ENCODE measurements at regions not wholly inside any gene's neighbourhood (a gene's known extent, or its start where the extent isn't known, plus 50 kb on each side); places are given as distances from the start of the nearest gene placed in this dataset.
"Not testable (repeated sequence)": the region's sequence is repeated elsewhere in the genome, so short reads cannot be mapped to it uniquely, and the experiment has no call there.

DNA sequence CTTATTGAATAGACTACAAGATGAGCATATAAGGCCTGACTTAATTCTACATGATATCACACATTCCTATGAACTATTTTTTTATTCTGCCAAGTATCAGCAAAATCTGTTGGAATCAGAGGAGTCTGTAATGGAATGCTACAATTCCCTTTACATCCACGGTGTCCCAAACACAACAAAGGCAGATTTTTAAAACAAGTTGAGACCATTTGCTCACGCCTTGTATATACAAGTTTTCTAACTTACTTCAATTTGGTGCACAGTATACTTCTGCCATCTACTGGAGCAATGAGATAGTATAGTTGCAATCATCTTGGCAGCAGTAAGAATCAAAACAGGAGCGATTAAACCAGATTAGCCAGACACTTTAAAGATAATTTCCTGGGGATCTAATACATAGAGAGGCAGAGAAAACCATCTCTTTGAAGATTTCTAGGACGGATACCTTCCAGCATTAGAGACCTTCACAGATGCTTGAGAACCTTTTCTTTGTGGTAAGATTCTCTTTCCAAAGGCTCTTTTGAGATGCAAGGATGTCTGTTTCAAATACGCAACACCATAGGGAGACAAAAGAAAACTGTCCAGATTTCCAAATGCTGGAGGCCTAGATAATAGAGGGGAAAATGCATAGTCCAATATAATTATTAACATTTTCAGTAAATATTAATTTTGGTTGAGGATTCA is 302.0 kb upstream of the MIR17HG start:
- DNase-seq: peak; percentile 33

DNA sequence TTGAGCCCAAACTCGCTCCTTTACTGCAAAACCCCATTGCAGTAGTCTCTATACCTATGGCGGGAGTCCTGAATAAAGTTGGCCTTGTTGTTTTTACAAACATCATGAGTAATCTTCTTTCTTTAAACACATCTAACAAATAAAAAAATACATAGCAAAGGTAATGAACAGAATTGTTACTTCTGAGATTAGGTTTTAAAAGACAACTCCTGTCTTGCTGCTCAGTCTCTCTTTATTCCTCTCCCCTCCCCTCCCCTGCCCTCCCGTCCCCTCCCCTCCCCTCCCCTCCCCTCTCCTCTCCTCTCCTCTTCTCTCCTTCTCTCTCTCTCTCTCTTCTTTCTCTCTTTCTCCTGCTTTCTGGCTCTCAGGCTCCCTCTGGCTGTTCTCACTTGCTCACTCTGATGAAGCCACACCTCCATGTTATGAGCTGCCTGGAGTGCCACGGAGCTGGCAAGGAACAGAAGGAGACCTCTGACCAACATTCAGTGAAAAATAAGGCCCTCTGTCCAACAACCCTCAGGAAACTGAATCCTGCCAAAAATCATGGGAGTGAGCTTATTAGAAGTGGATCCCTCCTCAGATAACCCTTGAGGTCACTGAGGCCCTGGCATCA is 300.7 kb upstream of the MIR17HG start:
- no peak for DNase-seq

DNA sequence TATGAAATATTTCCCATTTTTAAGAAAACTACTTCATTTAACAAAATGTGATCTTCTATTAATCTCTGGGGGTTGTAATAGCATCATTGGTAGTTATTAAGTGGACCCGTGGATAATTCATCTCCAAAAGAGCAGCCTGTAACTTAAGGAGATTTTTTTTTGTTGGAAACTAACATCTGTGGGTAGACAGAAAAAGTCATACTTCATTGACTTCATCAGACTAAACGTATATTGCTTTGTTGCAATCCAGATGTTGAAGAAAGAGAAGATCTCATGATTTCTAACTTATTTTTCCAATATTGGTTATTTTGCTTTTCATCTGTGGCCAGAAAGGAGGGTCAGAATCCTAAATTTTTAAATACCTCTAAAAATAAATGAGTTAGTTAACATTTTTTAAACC is 296.5 kb upstream of the MIR17HG start:
- DNase-seq: no peak

DNA sequence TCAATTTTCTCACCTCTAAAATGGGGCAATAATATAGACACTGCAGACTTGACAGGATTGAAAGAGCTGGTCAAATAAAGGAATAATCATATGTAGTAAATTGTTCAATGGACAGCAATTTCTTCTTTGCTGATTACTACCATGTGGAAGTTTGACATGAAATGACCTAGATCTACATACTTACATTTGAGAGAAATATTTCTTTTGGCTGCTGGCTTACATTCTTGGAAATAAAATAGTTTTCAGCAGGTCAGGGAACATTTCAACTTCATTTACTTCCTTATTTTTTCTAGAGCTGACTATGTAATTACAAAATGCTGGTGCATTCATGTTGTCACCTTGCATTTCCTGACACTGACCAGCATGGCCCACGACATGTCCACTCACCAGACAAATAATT is 294.6 kb upstream of the MIR17HG start:
- no peak for DNase-seq

DNA sequence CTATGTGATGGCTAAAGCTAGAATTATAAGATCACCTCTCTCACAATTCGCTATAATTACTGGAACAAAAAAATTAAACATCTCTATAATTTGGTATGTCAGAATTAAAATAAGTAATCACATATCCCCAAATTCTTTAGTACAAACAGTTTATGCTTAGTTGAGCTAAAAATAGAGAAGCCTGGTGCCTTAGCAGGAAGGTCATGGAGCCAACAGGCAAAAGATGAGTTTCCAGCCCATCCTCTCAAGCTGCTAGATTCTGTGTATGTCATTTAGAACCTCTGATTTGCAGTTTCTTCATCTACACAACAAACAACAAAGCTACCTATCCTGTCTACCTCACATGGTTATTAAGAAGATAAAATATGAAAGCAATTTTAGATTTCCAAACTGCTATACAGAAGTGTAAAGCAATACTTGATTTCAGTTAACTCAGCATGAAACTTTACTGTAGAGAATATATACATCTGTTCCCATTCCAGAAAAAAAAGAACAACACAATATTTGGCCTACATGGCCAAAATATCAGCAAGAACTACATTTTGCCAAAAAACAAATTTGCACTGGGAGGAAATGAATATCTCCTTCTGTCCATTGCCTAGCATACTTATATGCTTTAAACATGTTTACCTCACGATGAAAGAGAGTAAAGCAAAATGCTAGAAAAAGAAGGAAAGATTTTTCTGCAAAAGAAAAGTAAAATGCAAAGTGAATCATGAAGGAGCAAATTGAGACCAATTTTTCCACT is 294.0 kb upstream of the MIR17HG start:
- no peak for DNase-seq

DNA sequence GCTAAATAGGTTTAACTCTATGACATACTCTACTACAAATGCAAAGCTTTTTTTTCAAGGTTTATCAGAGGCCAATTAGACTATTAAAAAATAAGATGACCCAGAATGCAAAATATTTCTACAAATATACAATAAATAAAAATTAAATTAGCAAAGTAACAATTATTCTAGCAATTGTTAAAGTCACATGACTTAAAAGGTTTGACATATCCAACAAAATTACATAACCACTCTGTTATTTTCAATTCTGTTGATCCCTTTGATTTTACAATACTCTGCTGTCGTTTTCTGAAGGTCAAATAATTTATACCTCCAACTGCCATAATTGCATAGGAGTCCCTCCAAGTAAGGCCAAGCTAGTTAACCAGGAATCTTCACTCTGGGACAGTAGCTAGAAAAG is 292.6 kb upstream of the MIR17HG start:
- no peak for DNase-seq

DNA sequence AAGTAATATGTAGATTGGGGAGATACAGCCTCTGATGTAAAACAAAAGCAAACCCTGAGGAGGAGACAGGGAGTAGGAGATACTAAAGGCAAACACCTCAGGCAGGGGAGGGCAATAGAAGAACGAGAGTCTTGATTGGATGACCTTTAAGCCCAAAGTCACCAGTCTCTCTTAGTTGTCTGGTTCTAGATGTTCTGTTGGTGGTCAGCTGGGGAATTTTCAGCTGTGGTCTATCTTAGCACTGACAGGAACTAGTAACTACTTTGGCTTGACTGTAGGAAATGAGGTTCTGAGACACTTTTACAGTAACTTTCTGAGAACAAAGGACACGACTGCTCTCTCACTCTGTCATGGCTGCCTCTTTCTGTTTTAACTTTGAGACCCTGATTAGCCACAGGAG is 290.7 kb upstream of the MIR17HG start:
- DNase-seq: no peak

DNA sequence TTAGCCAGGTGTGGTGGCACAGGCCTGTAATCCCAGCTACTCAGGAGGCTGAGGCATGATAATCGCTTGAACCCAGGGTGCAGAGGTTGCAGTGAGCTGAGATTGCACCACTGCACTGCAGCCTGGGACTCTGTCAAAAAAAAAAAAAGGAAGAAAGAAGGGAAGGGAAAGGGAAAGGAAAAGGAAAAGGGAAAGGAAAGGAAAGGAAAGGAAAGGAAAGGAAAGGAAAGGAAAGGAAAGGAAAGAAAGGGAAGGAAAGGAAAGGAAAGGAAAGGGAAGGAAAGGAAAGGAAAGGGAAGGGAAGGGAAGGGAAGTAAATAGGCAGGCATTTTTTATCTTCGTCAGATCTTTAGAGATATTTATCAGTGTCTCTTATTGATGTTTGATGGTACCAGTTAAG is 290.0 kb upstream of the MIR17HG start:
- DNase-seq: not testable (repeated sequence)

DNA sequence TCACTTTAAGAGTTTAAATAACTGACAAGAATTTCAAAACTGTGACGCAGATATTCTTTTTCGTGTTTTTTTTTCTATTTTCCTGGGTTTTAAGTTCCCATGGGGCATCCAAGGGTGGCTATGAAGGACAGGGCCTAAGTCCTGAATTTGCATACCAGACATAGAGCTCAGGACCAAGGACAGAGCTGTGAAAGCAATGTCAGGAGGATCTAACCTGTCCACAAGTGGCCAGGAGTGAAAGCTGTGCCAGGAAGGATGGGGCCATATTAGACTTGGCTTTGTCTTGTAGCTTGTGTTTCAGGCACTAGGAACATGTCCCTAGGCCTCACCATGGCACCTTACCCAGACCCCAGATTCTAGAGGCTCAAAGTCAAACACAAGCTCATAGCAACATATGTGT is 289.4 kb upstream of the MIR17HG start:
- DNase-seq: peak; percentile 24

DNA sequence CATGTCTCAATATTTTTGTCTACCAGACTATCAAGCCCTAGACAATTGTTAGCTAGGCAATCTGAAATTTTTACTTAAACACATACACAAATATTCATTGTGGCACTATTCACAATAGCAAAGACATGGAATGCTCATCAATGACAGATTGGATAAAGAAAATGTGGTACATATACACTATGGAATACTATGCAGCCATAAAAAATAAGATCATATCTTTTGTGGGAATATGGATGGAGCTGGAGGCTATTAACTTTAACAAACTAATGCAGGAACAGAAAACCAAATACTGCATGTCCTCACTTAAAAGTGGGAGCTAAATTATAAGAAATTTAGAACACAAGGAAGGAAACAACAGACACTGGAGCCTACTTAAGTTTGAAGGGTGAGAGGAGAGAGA is 288.6 kb upstream of the MIR17HG start:
- DNase-seq: no peak

DNA sequence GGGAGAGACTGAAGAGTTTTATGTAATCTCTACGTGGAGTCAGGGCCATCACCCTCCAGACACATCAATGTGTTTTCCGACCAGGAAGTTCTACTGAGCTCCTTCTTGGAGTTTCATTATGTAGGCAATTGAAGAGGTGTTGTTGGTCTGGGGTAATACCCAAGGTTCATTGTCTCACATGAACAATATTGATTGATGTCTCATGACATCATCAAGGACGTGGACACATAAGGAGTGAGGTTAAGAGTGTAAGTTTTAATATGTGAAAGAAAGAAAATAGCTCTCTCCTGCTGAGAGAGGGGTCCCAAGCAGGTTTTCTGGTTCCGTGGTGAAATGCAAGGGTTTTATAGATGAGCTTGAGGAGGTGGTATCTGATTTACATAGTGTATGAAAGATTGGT is 280.7 kb upstream of the MIR17HG start:
- DNase-seq: no peak

DNA sequence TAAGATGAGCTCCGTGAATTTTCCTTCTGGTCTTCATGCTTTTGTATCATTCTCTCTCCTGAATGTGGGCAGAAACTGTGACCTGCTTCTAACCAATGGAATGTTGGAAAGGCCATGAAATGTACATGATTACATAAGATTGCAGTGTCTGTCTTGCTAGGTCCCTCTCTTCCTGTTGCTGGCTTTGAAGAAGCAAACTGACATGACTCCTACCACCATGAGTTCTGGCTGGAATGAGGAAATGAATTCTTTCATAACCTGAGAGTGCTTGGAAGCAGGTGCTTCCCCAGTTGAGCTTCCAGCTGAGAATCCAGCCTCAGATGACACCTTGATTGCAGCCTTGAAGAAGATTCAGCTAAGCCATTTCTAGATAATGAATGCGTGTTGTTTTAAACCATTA is 275.0 kb upstream of the MIR17HG start:
- no peak for DNase-seq

DNA sequence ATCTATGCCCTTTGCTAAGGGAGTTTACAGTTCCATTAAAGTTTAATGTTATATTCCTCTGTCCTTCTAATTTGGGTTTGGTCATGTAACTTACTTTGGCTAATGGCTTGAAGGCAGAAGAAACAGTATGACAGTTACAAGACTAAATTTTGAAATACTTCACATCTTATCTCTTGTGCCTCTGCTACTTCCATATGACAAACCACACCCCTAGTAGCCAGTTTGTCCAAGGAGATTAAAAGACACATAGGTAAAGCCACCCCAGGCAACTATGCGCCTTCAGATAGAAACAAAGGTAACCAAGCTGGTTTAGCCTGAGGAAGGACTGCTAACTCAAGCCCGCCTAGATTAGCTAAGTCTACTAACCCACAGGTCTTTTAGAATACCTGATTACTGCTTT is 273.4 kb upstream of the MIR17HG start:
- DNase-seq: peak; percentile 63

DNA sequence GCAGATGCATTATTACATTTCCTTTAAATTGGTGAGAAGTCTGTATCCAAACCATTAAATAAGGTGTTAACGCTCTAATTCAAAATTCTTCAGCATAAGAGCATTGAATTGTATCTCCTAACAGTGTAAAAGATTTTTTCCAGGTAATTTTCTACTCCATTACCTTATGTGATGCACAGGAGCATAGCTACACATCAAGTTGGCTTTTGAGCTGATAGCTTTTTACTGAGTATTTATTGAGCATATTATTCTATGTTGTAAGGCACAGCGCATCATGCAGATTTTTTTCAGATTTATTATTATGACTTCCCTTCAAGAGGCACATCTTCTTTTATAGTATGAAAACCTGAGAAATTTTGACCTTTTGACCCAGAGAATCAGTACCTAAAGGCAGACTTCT is 270.7 kb upstream of the MIR17HG start:
- no peak for DNase-seq

DNA sequence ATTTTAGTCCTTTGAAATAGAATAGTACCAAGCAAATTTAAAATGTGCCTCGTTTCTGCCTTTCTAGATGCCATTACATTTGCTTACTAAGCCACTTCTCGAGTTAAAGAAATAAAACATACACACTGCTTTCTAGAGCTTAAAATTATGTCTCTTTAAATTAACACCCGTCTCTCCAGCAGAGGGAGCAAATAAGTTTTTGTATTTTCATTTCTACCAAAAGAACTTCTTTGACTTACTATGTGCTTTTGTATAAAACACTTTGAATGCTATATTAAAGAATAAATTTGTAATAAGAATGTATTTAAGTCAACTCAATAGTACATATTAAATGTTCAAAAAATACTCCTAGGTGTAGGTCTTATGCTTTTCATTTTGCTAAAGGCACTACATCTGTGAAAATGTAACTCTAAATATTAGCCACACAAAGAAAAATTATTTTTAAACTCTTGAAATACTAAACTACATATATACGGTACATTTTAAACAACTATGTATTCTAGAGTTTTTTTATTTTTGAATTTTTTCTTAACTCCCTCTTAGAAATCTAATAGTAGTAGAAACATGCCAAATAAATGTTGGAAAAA is 269.3 kb upstream of the MIR17HG start:
- DNase-seq: peak; percentile 53

DNA sequence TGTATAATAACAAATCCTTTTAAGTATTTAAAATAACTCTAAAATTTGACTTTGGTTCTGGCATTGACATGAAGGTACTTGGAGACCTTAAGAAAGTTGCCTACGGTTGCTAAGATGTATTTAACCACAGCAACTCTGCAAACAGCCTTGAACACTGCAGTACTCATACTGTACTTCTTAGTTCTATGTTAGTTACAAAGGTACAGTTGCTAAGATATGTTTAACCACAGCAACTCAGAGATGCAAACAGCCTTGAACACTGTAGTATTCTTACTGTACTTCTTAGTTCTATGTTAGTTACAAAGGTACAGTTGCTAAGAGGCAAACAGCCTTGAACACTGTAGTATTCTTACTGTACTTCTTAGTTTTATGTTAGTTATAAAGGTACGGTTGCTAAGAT is 268.3 kb upstream of the MIR17HG start:
- DNase-seq: no peak

DNA sequence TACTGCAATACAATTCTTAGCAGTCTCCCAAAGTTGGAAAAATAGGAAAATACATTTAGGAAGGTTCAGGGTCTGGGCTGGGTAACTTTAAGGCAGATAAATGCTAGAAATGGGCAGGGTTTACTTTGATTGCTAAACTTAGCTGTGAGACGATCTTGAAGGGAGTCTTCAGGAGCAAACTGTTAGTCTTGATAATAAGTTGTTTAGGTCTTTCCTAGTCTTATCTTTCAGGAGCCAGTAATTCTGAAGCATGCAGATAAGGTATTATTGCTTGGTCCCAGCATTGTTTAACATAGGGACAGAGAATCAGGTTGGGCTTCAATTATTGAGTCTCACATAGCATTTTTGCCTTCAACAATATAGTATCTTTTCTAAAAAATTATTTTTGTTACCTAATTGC is 262.4 kb upstream of the MIR17HG start:
- peak; percentile 98 for DNase-seq

DNA sequence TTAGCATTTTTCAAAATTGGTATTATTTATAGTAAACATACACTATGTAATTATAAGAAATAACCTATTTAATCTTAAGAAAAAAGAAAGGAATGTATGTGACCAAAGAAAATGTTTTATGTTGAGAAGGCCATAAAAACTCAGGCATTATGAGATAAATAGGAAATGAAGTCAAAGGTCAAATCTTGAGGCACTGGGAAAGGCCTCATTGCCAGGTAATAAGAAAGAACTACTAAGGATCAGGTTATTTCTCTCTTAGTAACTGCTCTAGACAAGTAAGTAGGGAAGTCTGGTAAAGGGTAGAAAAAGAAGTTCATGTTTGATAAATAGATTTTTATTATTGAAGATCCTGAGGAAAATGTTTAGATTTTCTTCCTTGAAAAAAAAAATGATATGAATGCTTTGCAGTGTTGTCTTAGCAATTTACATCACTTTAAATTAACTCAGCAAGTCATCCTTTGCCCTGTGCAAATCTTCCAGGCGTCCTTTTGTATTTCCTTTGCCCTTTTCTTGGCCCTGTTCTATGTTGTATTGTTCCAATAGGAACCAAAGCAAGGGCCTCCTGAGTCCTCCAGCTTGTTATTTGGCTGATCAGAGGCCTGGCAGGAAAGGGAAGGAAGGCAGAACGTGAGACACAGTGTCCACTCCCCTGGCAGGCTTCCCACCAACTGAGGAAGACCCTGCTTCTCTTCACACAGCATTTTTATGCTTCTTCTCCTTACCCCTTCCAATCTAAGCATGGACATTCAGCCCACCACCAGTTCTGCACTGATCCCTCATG is 260.4 kb upstream of the MIR17HG start:
- no peak for DNase-seq

DNA sequence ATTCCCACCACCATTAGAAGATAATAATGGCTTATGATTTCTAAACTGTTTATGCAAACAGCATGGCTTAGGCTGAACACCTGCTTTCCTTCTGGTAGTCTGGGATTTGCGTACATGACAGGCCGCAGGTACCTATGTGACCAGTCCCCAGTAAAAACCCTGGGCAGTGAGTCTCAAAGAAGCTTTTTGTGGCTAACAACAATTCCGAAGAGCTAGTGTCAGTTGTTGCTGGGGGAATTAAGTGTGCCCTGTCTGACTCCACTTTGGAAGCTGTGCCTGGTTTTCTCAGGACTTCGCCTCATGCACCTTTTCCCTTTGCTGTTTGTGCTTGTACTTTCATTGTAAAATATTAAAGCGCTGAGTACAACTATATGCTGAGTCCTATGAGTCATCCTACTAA is 250.2 kb upstream of the MIR17HG start:
- no peak for DNase-seq

DNA sequence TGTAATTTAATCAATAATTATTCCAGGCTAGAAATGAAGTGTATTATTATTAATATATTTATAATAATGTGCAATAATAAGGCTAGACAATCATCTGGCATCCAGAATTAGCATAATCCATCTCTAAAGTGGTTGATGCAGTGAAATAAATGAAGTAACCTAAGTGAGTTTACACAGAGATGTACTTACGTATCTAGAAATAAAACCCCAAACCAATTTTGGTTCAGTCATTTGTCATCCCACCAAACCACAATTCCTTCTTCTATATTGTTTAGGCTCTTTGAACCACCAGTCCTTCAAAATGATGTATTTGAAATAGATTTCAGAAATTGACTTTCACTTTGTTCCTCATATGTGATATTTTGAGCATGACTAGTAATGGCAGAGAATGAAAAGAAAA is 247.6 kb upstream of the MIR17HG start:
- no peak for DNase-seq

DNA sequence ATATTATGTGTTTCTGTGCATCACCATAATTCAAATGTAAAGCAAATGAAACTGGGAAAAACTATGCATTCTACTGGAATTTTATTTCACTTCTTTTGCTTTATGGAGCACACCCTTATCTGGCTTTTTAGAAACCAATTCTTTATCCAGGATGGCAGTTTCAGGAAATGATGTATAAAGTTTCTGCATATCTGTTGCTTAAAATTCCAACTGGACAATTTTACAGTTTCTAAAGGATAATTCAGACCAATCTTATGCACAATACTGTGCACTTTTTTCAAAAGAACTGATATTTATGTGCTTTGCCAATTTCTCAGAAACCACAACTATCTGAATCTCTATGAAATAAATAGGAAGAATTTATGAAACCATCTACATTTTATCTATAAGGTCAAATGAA is 246.5 kb upstream of the MIR17HG start:
- DNase-seq: no peak

DNA sequence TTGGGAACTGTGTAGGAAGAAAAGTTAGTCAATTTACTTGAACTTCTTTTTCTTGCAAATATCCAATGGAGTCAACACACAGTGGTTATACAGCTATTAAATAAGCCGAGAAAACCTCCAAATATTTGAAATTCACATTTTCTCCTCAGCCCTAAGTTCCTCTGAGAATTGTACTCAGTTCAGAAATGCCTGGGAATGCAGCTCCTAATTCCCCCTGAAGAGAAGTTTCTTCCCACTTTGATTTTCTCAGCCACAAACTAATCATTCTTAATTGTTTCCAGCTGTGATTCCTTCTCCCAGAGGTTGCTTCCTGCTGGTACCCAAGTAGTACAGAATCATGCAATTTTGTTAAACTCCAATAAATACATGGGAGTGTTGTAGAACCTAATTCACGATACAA is 246.1 kb upstream of the MIR17HG start:
- no peak for DNase-seq

DNA sequence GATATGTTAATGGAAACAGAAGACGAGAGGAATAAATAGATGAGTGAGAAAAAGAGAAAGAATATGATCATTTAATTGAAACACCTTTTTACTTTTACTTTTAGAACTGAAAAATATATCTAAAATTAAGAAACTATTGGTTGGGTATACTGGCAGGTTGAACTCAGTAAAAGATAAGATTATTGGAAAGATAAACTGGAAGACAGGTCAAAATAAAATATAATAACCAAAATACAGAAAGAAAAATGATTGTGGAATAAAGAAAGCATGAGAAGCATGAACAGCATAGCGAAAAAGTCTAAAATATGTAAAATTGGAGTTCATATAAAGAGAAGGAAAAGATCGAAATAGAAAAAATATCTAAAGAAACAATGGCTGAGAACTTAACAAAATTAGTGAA is 242.2 kb upstream of the MIR17HG start:
- no peak for DNase-seq
